K562 (cell line): ENCODE measurements at regions not wholly inside any gene's neighbourhood (a gene's known extent, or its start where the extent isn't known, plus 50 kb on each side); places are given as distances from the start of the nearest gene placed in this dataset.

Source experiments
- CBX1 ChIP-seq: sonication (generic); IDR thresholded peaks from 2 replicates; pipeline ENCODE4 v1.6.1; 2016; ENCODE audit warnings: antibody characterized with exemption, low read depth, mild to moderate bottlenecking
- CTBP1 ChIP-seq: fragments of 450-650 bp; IDR thresholded peaks from 2 replicates; pipeline ENCODE4 v1.6.1; 2016; ENCODE audit warnings: borderline replicate concordance
- ELF1 ChIP-seq: fragments of 200-800 bp; sonication (Bioruptor generic); IDR thresholded peaks from 2 replicates; pipeline ENCODE4 v1.6.1; 2016; ENCODE audit warnings: missing genetic modification characterization, missing compliant biosample characterization
- FOXK2 ChIP-seq, 2 experiments: fragments of 450-650 bp; IDR thresholded peaks in 1 of 2; conservative IDR thresholded peaks in 1 of 2; 2 replicates each; pipeline ENCODE4 v1.6.1; 2016; ENCODE audit warnings: low read depth in 2 of 2, mild to moderate bottlenecking in 1 of 2
- HEY1 ChIP-seq: fragments of 250-450 bp; sonication (Bioruptor Pico); IDR thresholded peaks from 2 replicates; pipeline ENCODE4 v1.5.0; 2020; ENCODE audit warnings: mild to moderate bottlenecking, moderate library complexity, borderline replicate concordance
- ILF3 ChIP-seq: fragments of 450-650 bp; IDR thresholded peaks from 2 replicates; pipeline ENCODE4 v1.6.1; 2018; ENCODE audit warnings: antibody characterized with exemption, mild to moderate bottlenecking, moderate library complexity, borderline replicate concordance
- KDM1A ChIP-seq, 2 experiments: fragments of 450-650 bp; IDR thresholded peaks; 2 replicates each; pipeline ENCODE4 v1.6.1; 2016; ENCODE audit warnings: mild to moderate bottlenecking in 2 of 2
- L3MBTL2 ChIP-seq: fragments of 450-650 bp; IDR thresholded peaks from 2 replicates; pipeline ENCODE4 v1.6.1; 2016; ENCODE audit warnings: mild to moderate bottlenecking, moderate library complexity
- NCOA2 ChIP-seq, 2 experiments: fragments of 450-650 bp; IDR thresholded peaks; 2 replicates each; pipeline ENCODE4 v1.6.1; 2018; ENCODE audit warnings: mild to moderate bottlenecking in 2 of 2, moderate library complexity in 1 of 2; ENCODE audit not compliant: partially characterized antibody in 2 of 2
- POLR2AphosphoS5 ChIP-seq: IDR thresholded peaks from 2 replicates; pipeline ENCODE4 v1.6.1; 2011; ENCODE audit warnings: mild to moderate bottlenecking, low read depth, low read length, moderate library complexity; ENCODE audit not compliant: control insufficient read depth, insufficient read depth
- PRPF4 ChIP-seq: fragments of 200-400 bp; formaldehyde crosslinking; IDR thresholded peaks from one replicate; pipeline ENCODE4 v1.6.1; 2017; ENCODE audit warnings: low read length, low read depth, mild to moderate bottlenecking; ENCODE audit not compliant: insufficient read depth, poor library complexity, severe bottlenecking
- RCOR1 ChIP-seq, 2 experiments: IDR thresholded peaks; 2 replicates each; pipeline ENCODE4 v1.6.1; 2012; ENCODE audit warnings: low read depth in 2 of 2, low read length in 2 of 2, borderline replicate concordance in 1 of 2, improper control_type of control experiment in 1 of 2
- RNF2 ChIP-seq: sonication (generic); IDR thresholded peaks from 2 replicates; pipeline ENCODE4 v1.6.1; 2016
- SRF ChIP-seq, 2 experiments: fragments of 250-450, 450-650 bp in 1 of 2; sonication (Bioruptor Pico) in 1 of 2; sonication (generic) in 1 of 2; formaldehyde crosslinking; IDR thresholded peaks; 2 replicates each; pipeline versions ENCODE4 v1.5.0 to v1.5.1; 2020 to 2022; ENCODE audit warnings: mild to moderate bottlenecking in 1 of 2, missing genetic modification reagents in 1 of 2
- ZBTB17 ChIP-seq: fragments of 450-650 bp; formaldehyde crosslinking; IDR thresholded peaks from 2 replicates; pipeline ENCODE4 v1.4.0; 2020; ENCODE audit warnings: mild to moderate bottlenecking
- ZNF431 ChIP-seq: sonication (generic); formaldehyde crosslinking; IDR thresholded peaks from 2 replicates; pipeline ENCODE4 v1.8.0; 2022; ENCODE audit warnings: mild to moderate bottlenecking, missing genetic modification reagents
- ZNF584 ChIP-seq: fragments of 200-800 bp; sonication (Bioruptor generic); IDR thresholded peaks from 2 replicates; pipeline ENCODE4 v1.6.1; 2016; ENCODE audit warnings: low read depth, mild to moderate bottlenecking, missing genetic modification characterization, missing compliant biosample characterization
- ZNF780A ChIP-seq: fragments of 250-450 bp; sonication (Bioruptor Pico); IDR thresholded peaks from 2 replicates; pipeline ENCODE4 v1.5.0; 2021; ENCODE audit warnings: mild to moderate bottlenecking
- TF ChIP-seq, protein P1 (sequence below): fragments of 450-650 bp; formaldehyde crosslinking; IDR thresholded peaks from 2 replicates; pipeline ENCODE4 v1.4.0; 2022; ENCODE audit warnings: missing genetic modification characterization
- TF ChIP-seq, protein P2 (sequence below): fragments of 250-450 bp; sonication (Bioruptor Pico); IDR thresholded peaks from 2 replicates; pipeline ENCODE4 v1.5.0; 2022; ENCODE audit warnings: mild to moderate bottlenecking
- TF ChIP-seq, protein P3 (sequence below): sonication (generic); formaldehyde crosslinking; IDR thresholded peaks from 2 replicates; pipeline ENCODE4 v1.8.1; 2022; ENCODE audit warnings: missing genetic modification reagents

DNA sequence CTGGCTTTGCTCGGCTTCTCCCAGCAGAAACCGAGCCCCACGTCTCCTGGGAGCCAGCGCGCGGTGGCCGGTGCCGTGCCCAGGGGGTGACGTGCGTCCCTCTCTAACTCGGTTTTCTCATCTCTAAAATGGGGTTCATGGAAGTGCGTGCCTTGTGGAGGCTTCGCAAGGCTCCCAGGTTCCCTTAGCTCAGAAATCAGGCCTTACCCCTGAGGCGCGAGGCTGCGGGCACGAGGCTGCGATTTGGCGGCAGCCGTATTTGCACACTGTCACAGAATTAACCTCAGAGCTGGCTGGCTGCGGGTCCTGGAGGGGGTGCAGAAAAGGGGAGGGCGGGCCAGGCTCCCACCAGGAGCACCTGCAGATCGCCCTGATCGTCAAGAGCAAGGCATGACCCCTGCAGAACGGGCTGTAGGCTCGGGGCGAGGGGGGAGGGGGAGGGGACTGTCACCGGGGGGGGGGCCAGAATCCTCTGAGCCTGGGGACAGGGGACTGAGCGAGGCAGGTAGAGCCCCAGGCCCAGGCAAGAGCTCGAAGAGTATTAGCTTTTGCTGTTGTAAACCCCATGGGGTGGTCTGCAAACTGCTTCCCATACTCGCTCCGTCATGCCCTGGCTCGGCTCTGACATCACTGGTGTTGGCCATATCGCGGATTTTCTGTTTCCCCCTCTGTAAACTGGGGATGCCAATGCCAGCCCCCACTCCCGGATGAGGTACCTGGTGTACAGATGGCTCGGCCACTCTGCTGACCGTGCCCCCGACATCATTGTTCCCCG lies 62.2 kb downstream of the CCNE1 start (continued):
- TF ChIP-seq CBX1 (0 out of 2 replicates have a peak, but pooled peaks have one; percentile 4), ILF3 (no peak), ZNF584 (no peak), ZNF780A (CRISPR knock-in tag) (no peak), ELF1 (tag) (no peak), RCOR1 (IDR thresholded peaks at IDR 0.05; ENCODE audit: borderline replicate concordance in 1 of 2, low read depth in 2 of 2, low read length in 2 of 2) (no peak), ZNF431 (CRISPR knock-in tag) (no peak), CTBP1 (no peak), RNF2 (0 out of 2 replicates have a peak, but pooled peaks have one; percentile 22), PRPF4 (no peak), HEY1 (CRISPR knock-in tag) (no peak), POLR2AphosphoS5 (no peak), SRF (CRISPR knock-in tag; IDR thresholded peaks at IDR 0.05) (no peak), NCOA2 (IDR thresholded peaks at IDR 0.05; ENCODE audit: partially characterized antibody in 2 of 2) (no peak), KDM1A (IDR thresholded peaks at IDR 0.05) (peak in 1 of 2 experiments; percentile 69; a peak in 2 of 4 replicates), ZBTB17 (CRISPR knock-in tag) (no peak), FOXK2 (conservative IDR thresholded peaks at IDR 0.05 in 1 of 2, IDR thresholded peaks at IDR 0.05 in 1 of 2; ENCODE audit: low read depth in 2 of 2) (no peak), L3MBTL2 (peak; percentile 52; the same call in 1 of the 2 replicates)
- TF ChIP-seq, protein P1, sequence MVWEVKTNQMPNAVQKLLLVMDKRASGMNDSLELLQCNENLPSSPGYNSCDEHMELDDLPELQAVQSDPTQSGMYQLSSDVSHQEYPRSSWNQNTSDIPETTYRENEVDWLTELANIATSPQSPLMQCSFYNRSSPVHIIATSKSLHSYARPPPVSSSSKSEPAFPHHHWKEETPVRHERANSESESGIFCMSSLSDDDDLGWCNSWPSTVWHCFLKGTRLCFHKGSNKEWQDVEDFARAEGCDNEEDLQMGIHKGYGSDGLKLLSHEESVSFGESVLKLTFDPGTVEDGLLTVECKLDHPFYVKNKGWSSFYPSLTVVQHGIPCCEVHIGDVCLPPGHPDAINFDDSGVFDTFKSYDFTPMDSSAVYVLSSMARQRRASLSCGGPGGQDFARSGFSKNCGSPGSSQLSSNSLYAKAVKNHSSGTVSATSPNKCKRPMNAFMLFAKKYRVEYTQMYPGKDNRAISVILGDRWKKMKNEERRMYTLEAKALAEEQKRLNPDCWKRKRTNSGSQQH (CRISPR knock-in tag) = no peak
- TF ChIP-seq, protein P2, sequence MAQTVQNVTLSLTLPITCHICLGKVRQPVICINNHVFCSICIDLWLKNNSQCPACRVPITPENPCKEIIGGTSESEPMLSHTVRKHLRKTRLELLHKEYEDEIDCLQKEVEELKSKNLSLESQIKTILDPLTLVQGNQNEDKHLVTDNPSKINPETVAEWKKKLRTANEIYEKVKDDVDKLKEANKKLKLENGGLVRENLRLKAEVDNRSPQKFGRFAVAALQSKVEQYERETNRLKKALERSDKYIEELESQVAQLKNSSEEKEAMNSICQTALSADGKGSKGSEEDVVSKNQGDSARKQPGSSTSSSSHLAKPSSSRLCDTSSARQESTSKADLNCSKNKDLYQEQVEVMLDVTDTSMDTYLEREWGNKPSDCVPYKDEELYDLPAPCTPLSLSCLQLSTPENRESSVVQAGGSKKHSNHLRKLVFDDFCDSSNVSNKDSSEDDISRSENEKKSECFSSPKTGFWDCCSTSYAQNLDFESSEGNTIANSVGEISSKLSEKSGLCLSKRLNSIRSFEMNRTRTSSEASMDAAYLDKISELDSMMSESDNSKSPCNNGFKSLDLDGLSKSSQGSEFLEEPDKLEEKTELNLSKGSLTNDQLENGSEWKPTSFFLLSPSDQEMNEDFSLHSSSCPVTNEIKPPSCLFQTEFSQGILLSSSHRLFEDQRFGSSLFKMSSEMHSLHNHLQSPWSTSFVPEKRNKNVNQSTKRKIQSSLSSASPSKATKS = no peak
- TF ChIP-seq, protein P3, sequence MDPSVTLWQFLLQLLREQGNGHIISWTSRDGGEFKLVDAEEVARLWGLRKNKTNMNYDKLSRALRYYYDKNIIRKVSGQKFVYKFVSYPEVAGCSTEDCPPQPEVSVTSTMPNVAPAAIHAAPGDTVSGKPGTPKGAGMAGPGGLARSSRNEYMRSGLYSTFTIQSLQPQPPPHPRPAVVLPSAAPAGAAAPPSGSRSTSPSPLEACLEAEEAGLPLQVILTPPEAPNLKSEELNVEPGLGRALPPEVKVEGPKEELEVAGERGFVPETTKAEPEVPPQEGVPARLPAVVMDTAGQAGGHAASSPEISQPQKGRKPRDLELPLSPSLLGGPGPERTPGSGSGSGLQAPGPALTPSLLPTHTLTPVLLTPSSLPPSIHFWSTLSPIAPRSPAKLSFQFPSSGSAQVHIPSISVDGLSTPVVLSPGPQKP = no peak
